ENCODE measurements at regions not wholly inside any gene's neighbourhood (a gene's known extent, or its start where the extent isn't known, plus 50 kb on each side); places are given as distances from the start of the nearest gene placed in this dataset.
"Not testable (repeated sequence)": the region's sequence is repeated elsewhere in the genome, so short reads cannot be mapped to it uniquely, and the experiment has no call there.

DNA sequence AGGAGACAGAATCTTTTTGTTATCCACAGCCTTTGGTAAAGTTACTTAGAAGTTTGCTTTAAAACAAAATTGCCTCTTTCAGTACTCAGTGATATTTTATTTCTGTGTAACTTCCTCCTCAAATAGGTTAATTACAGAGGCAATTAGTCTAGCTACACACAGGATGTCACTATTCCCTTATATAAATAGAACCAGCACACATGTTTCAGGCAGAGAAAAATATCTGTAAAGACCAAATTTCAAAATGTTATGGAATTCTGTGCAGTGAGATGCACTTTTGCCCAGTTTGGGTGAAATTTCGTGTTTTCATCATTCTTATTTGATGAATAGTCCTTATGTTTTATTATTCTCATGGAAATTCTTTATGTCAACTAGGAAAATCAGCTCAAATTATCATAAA is 410.6 kb upstream of the SOX5 start:
- ATAC-seq (ENCODE audit: low FRiP score in 2 of 2), result no peak
- no peak for DNase-seq

GRCh38 chr12:24359418-24359817 is 409.9 kb upstream of the SOX5 start:
- WGBS, 2 donors, result 39 to 56% methylated on average over 1 of the region's 1 CpG
- H3K9me3 ChIP-seq, result no peaks in the 10 kb centered on the region
- H3K27me3 ChIP-seq, result no peaks in the 10 kb centered on the region
- H3K27ac ChIP-seq, result no peak overlapping the region
- H3K4me1 ChIP-seq, result peaks cover 0 to 3% (median 1%) of the 10 kb centered on the region in 4 donors
- no peaks in the 10 kb centered on the region for H3K36me3 ChIP-seq
- no peak overlapping the region for H3K4me3 ChIP-seq
- DNase-seq (no peak), ATAC-seq (ENCODE audit: low FRiP score in 2 of 2) (no peak)
- TF ChIP-seq, protein P1, sequence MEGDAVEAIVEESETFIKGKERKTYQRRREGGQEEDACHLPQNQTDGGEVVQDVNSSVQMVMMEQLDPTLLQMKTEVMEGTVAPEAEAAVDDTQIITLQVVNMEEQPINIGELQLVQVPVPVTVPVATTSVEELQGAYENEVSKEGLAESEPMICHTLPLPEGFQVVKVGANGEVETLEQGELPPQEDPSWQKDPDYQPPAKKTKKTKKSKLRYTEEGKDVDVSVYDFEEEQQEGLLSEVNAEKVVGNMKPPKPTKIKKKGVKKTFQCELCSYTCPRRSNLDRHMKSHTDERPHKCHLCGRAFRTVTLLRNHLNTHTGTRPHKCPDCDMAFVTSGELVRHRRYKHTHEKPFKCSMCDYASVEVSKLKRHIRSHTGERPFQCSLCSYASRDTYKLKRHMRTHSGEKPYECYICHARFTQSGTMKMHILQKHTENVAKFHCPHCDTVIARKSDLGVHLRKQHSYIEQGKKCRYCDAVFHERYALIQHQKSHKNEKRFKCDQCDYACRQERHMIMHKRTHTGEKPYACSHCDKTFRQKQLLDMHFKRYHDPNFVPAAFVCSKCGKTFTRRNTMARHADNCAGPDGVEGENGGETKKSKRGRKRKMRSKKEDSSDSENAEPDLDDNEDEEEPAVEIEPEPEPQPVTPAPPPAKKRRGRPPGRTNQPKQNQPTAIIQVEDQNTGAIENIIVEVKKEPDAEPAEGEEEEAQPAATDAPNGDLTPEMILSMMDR (IDR thresholded peaks at IDR 0.05), result no peak
- TF ChIP-seq EP300 (IDR thresholded peaks at IDR 0.05), result no peak
- no peak for TF ChIP-seq POLR2A (IDR thresholded peaks at IDR 0.05)
- no peak for TF ChIP-seq POLR2AphosphoS5 (IDR thresholded peaks at IDR 0.05)

More for the DNA sequence above, 410.6 kb upstream of the SOX5 start:
- H3K4me1 ChIP-seq, result peaks cover 0 to 3% (median 1%) of the 10 kb centered on the region in 4 donors
- H3K27me3 ChIP-seq, result no peaks in the 10 kb centered on the region
- no peak overlapping the region for H3K4me3 ChIP-seq
- no peaks in the 10 kb centered on the region for H3K9me3 ChIP-seq
- TF ChIP-seq, protein P1 (IDR thresholded peaks at IDR 0.05), result peak in 1 of 6 experiments; percentile 15
- no peak for TF ChIP-seq POLR2A (IDR thresholded peaks at IDR 0.05)
- H3K27ac ChIP-seq, result no peak overlapping the region
- 58 to 68% methylated on average over 1 of the region's 1 CpG for WGBS, 2 donors
- no peaks in the 10 kb centered on the region for H3K36me3 ChIP-seq

DNA sequence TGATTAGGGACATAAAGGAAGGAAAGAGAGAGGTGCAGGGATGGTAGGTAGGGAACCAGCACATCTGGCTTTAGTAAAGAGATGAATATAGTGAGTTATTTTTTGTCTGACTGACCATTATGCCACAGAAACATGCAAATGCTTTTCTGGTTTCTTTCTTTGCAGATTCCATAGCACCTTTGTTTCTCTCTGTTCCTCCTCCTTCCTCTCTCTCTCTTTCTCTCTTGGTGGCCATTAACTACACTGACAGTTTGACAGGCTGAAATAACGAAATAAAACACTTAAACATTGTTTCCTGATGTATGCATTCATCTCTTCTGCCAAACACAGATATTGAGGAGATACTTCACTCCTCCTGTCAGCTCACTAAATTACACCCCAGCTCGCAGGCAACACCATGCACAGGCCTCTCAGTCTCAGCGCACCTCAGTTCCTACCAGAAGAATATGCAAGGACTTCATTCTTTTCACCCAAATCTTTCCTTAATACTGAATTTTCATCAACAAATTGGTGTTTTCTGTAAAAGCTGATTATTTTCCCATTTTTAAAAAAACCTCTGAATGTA is 406.9 kb upstream of the SOX5 start:
- Histone ChIP-seq H3K36me3 (no peaks in the 10 kb centered on the region), H3K4me1 (peaks cover 0 to 3% (median 0%) of the 10 kb centered on the region in 4 donors), H3K27ac (no peak overlapping the region), H3K4me3 (no peak overlapping the region), H3K9me3 (no peaks in the 10 kb centered on the region), H3K27me3 (no peaks in the 10 kb centered on the region)
- 78 to 80% methylated on average over 3 of the region's 3 CpGs for WGBS, 2 donors
- ATAC-seq (ENCODE audit: low FRiP score in 2 of 2) (no peak), DNase-seq (no peak)
- TF ChIP-seq POLR2A (IDR thresholded peaks at IDR 0.05) (no peak), EP300 (IDR thresholded peaks at IDR 0.05) (no peak), POLR2AphosphoS5 (IDR thresholded peaks at IDR 0.05) (no peak)
- TF ChIP-seq, protein P1 (IDR thresholded peaks at IDR 0.05), result no peak

GRCh38 chr12:24352363-24352762 is 402.9 kb upstream of the SOX5 start:
- Histone ChIP-seq H3K4me1 (no peaks in the 10 kb centered on the region), H3K9me3 (no peaks in the 10 kb centered on the region), H3K27ac (no peak overlapping the region), H3K36me3 (no peaks in the 10 kb centered on the region), H3K27me3 (no peaks in the 10 kb centered on the region), H3K4me3 (no peak overlapping the region)
- DNase-seq (no peak), ATAC-seq (ENCODE audit: low FRiP score in 2 of 2) (no peak)
- 90 to 93% methylated on average over 5 of the region's 5 CpGs for WGBS, 2 donors
- TF ChIP-seq POLR2AphosphoS5 (IDR thresholded peaks at IDR 0.05) (no peak), EP300 (IDR thresholded peaks at IDR 0.05) (no peak)

DNA sequence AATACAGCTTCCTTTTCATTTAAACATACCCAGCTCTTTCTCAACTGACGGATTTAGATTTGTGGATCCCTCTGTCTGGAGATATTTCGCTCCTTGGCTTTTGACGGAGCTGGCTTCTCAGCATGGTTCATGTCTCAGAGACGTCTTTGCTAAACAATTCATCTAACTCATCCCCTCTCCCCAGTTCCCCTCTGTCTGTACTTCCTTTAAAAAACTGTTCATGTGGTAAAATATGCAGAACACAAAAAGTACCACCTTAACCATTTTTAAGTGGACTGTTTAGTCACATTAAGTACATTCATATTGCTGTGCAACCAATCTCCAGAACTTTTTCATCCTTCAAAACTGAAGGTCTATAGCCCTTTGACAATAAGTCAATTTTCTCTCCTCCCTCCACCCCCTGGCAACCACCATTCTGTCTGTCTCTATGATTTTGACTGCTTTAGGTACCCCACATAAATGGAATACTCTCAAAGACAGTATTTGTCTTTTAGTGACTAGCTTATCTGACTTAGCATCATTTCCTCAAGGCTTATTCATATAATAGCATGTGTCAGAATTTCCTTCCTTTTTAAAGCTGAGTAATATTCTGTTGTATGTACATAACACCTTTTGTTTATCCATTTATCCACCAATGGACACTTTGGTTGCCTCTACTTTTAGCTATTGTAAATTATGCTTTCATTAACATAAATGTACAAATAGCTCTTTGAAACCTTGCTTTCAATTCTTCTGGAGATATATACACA is 399.8 kb upstream of the SOX5 start:
- ATAC-seq (ENCODE audit: low FRiP score in 2 of 2) (no peak), DNase-seq (no peak)
- H3K36me3 ChIP-seq, result no peaks in the 10 kb centered on the region
- H3K9me3 ChIP-seq, result no peaks in the 10 kb centered on the region
- no peaks in the 10 kb centered on the region for H3K4me1 ChIP-seq
- 90 to 93% methylated on average over 4 of the region's 4 CpGs for WGBS, 2 donors
- H3K4me3 ChIP-seq, result no peak overlapping the region
- H3K27me3 ChIP-seq, result no peaks in the 10 kb centered on the region
- TF ChIP-seq, protein P1 (IDR thresholded peaks at IDR 0.05), result no peak
- TF ChIP-seq POLR2A (IDR thresholded peaks at IDR 0.05) (no peak), POLR2AphosphoS5 (IDR thresholded peaks at IDR 0.05) (no peak), EP300 (IDR thresholded peaks at IDR 0.05) (no peak)
- H3K27ac ChIP-seq, result no peak overlapping the region

DNA sequence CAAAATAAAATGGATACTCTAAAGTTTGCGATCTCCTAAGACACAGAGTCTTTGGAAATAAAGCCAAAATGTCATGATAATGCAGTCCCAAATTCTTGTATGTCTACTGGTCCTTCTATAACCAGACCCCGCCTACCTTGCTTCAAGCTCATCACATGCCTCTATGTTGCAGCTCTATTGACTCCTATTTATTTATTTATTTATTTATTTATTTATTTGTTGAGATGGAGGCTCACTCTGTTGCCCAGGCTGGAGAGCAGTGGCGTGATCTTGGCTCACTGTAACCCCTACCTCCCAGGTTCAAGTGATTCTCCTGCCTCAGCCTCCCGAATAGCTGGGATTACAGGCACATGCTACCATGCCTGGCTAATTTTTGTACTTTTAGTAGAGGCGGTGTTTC is 398.7 kb upstream of the SOX5 start:
- H3K27ac ChIP-seq; H3K9me3 ChIP-seq; H3K36me3 ChIP-seq; ATAC-seq (ENCODE audit: low FRiP score in 2 of 2); DNase-seq; H3K4me3 ChIP-seq; H3K27me3 ChIP-seq; H3K4me1 ChIP-seq: not testable (repeated sequence)
- WGBS, 2 donors, result 80 to 86% methylated on average over 5 of the region's 5 CpGs

Data from upper lobe of left lung (tissue), 6 donors.